ENCODE measurements at regions not wholly inside any gene's neighbourhood (a gene's known extent, or its start where the extent isn't known, plus 50 kb on each side); places are given as distances from the start of the nearest gene placed in this dataset.

- DNase-seq = no peak
Measured at GRCh38 chr1:55955016-55955621, 624.2 kb downstream of the PLPP3 start.

GRCh38 chr1:55951291-55951690 is 628.1 kb downstream of the PLPP3 start:
- DNase-seq = no peak

- no peak for DNase-seq
Measured at GRCh38 chr1:55947446-55947845, 631.9 kb downstream of the PLPP3 start.

- no peak for DNase-seq
Measured at GRCh38 chr1:55943721-55944435, 635.5 kb downstream of the PLPP3 start.

GRCh38 chr1:55943012-55943411 is 636.4 kb downstream of the PLPP3 start:
- DNase-seq = no peak

GRCh38 chr1:55939866-55940265 is 639.5 kb downstream of the PLPP3 start:
- no peak for DNase-seq

- DNase-seq = no peak
Measured at GRCh38 chr1:55938861-55939260, 640.5 kb downstream of the PLPP3 start.

- DNase-seq = no peak
Measured at GRCh38 chr1:55938376-55938850, 641.0 kb downstream of the PLPP3 start.

- DNase-seq = no peak
Measured at GRCh38 chr1:55937840-55938375, 641.5 kb downstream of the PLPP3 start.

- DNase-seq = no peak
Measured at GRCh38 chr1:55935236-55935635, 644.1 kb downstream of the PLPP3 start.

GRCh38 chr1:55932402-55932801 is 647.0 kb downstream of the PLPP3 start:
- no peak for DNase-seq

- DNase-seq = peak; percentile 48
Measured at GRCh38 chr1:55931081-55931940, 648.1 kb downstream of the PLPP3 start.

- no peak for DNase-seq
Measured at GRCh38 chr1:55929652-55930051, 649.7 kb downstream of the PLPP3 start.

GRCh38 chr1:55928576-55928975 is 650.8 kb downstream of the PLPP3 start:
- no peak for DNase-seq

GRCh38 chr1:55927702-55928290 is 651.6 kb downstream of the PLPP3 start:
- DNase-seq = no peak

GRCh38 chr1:55926906-55927471 is 652.4 kb downstream of the PLPP3 start:
- DNase-seq = no peak

GRCh38 chr1:55916907-55917306 is 662.5 kb downstream of the PLPP3 start:
- DNase-seq = no peak

GRCh38 chr1:55916481-55916880 is 662.9 kb downstream of the PLPP3 start:
- no peak for DNase-seq

- no peak for DNase-seq
Measured at GRCh38 chr1:55913565-55913964, 665.8 kb downstream of the PLPP3 start.

- DNase-seq = no peak
Measured at GRCh38 chr1:55912438-55912837, 666.9 kb downstream of the PLPP3 start.

GRCh38 chr1:55904541-55904940 is 674.8 kb downstream of the PLPP3 start:
- no peak for DNase-seq

GRCh38 chr1:55898181-55898580 is 681.2 kb downstream of the PLPP3 start:
- DNase-seq = no peak

- DNase-seq = no peak
Measured at GRCh38 chr1:55896210-55896609, 681.0 kb upstream of the USP24 start.
